NCI-H2081 (cell line): ENCODE measurements at regions not wholly inside any gene's neighbourhood (a gene's known extent, or its start where the extent isn't known, plus 50 kb on each side); places are given as distances from the start of the nearest gene placed in this dataset.

Experiments
- DNase-seq, 2 experiments: peaks; one replicate each; lab custom pipeline; 2025; lab: John Stamatoyannopoulos, UW

- DNase-seq, result no peak
Measured at GRCh38 chr2:120953066-120953756, 217.5 kb downstream of the GLI2 start.

GRCh38 chr2:120953843-120954584 lies 218.3 kb downstream of the GLI2 start:
- no peak for DNase-seq

- no peak for DNase-seq
Measured at GRCh38 chr2:120954939-120955338, 219.3 kb downstream of the GLI2 start.

- DNase-seq, result no peak
Measured at GRCh38 chr2:120955427-120955826, 219.8 kb downstream of the GLI2 start.

GRCh38 chr2:120956486-120957156 lies 221.0 kb downstream of the GLI2 start:
- no peak for DNase-seq

- no peak for DNase-seq
Measured at GRCh38 chr2:120957905-120958304, 222.2 kb downstream of the GLI2 start.

- no peak for DNase-seq
Measured at GRCh38 chr2:120958623-120959366, 223.1 kb downstream of the GLI2 start.

- DNase-seq, result peak in 1 of 2 experiments; percentile 13
Measured at GRCh38 chr2:120959426-120959825, 223.8 kb downstream of the GLI2 start.

- DNase-seq, result no peak
Measured at GRCh38 chr2:120960770-120961366, 225.2 kb downstream of the GLI2 start.

- DNase-seq, result no peak
Measured at GRCh38 chr2:120961396-120961795, 225.7 kb downstream of the GLI2 start.

- no peak for DNase-seq
Measured at GRCh38 chr2:120963997-120964705, 228.5 kb downstream of the GLI2 start.

- no peak for DNase-seq
Measured at GRCh38 chr2:120964819-120965218, 229.2 kb downstream of the GLI2 start.

GRCh38 chr2:120966510-120967254 lies 231.0 kb downstream of the GLI2 start:
- no peak for DNase-seq

GRCh38 chr2:120968307-120969015 lies 232.8 kb downstream of the GLI2 start:
- no peak for DNase-seq

GRCh38 chr2:120969613-120970355 lies 234.1 kb downstream of the GLI2 start:
- no peak for DNase-seq

- no peak for DNase-seq
Measured at GRCh38 chr2:120971866-120972265, 236.2 kb downstream of the GLI2 start.

- DNase-seq, result no peak
Measured at GRCh38 chr2:120972286-120972685, 236.6 kb downstream of the GLI2 start.

GRCh38 chr2:120973196-120973595 lies 237.5 kb downstream of the GLI2 start:
- DNase-seq, result no peak

GRCh38 chr2:120974950-120975349 lies 239.3 kb downstream of the GLI2 start:
- DNase-seq, result no peak
